B cell (primary cell): ENCODE measurements at regions not wholly inside any gene's neighbourhood (a gene's known extent, or its start where the extent isn't known, plus 50 kb on each side); places are given as distances from the start of the nearest gene placed in this dataset.

Experiments used
- ATAC-seq: fragments of 200-7000 bp; cut with Tn5 transposase; one replicate; pipeline ENCODE4 v1.10.0; 2021; ENCODE audit warnings: low read depth, mild to moderate bottlenecking, moderate number of reproducible peaks, moderate library complexity
- CTCF ChIA-PET: fragments of 350-600 bp; sonication (Branson Sonifier 250); formaldehyde crosslinking; loops from one replicate; lab custom pipeline; 2021; ENCODE audit warnings: antibody characterized with exemption, inconsistent platforms; lab: Charles Lee
- POLR2A ChIA-PET: fragments of 350-600 bp; sonication (Branson Sonifier 250); formaldehyde crosslinking; loops from one replicate; lab custom pipeline; 2021; ENCODE audit warnings: antibody characterized with exemption; lab: Charles Lee
- DNase-seq: peaks from one replicate; pipeline ENCODE4 v3.0.0; 2013
- H2AFZ ChIP-seq: 2 replicates; pipeline ENCODE4 v1.6.1; 2012; ENCODE audit warnings: mild to moderate bottlenecking, low read depth, low read length; ENCODE audit not compliant: insufficient read depth, poor library complexity, severe bottlenecking
- H3K27ac ChIP-seq, 2 donors: 1 replicate in 1 of 2; 2 replicates in 1 of 2; pipeline ENCODE4 v1.5.1; 2012 to 2013; ENCODE audit warnings: low read length in 2 of 2, mild to moderate bottlenecking in 2 of 2, moderate library complexity in 1 of 2
- H3K27me3 ChIP-seq, 4 experiments: fragments of 200-600 bp in 1 of 4; sonication (generic) in 1 of 4; replicated peaks in 1 of 4; 1 replicate in 2 of 4; 2 replicates in 2 of 4; pipeline versions ENCODE4 v1.6.1 to v1.7.0; 2013 to 2016; ENCODE audit warnings: low read length in 3 of 4, mild to moderate bottlenecking in 2 of 4, mixed read lengths in 1 of 4, moderate library complexity in 1 of 4; ENCODE audit not compliant: insufficient read depth in 4 of 4, control insufficient read depth in 3 of 4; ENCODE audit errors: control extremely low read depth in 1 of 4
- H3K36me3 ChIP-seq, 2 experiments: replicated peaks in 1 of 2; 1 replicate in 1 of 2; 2 replicates in 1 of 2; pipeline versions ENCODE4 v1.6.1 to v1.7.1; 2013; ENCODE audit warnings: low read length in 1 of 2; ENCODE audit not compliant: insufficient read depth in 2 of 2, control insufficient read depth in 1 of 2; ENCODE audit errors: control extremely low read depth in 1 of 2, extremely low read depth in 1 of 2
- H3K4me1 ChIP-seq, 2 donors: fragments of 200-600 bp in 1 of 2; sonication (generic) in 1 of 2; 1 replicate in 1 of 2; 2 replicates in 1 of 2; pipeline versions ENCODE4 v1.5.1 to v1.6.1; 2013 to 2017; ENCODE audit warnings: low read length in 2 of 2; ENCODE audit not compliant: control insufficient read depth in 2 of 2, insufficient read depth in 2 of 2
- H3K4me2 ChIP-seq: replicated peaks from 2 replicates; pipeline ENCODE3; 2012; ENCODE audit warnings: mild to moderate bottlenecking, low read depth, low read length; ENCODE audit not compliant: poor library complexity, severe bottlenecking
- H3K4me3 ChIP-seq, 5 experiments: fragments of 200-600 bp in 1 of 5; sonication (generic) in 1 of 5; 1 replicate in 3 of 5; 2 replicates in 2 of 5; pipeline versions ENCODE4 v1.5.1 to v1.7.0; 2011 to 2016; ENCODE audit warnings: low read length in 4 of 5, mild to moderate bottlenecking in 4 of 5, low read depth in 2 of 5, control low read depth in 1 of 5, moderate library complexity in 1 of 5; ENCODE audit not compliant: insufficient read depth in 1 of 5; ENCODE audit errors: control extremely low read depth in 1 of 5, extremely low read depth in 1 of 5
- H3K79me2 ChIP-seq: fragments of 200-600 bp; sonication (generic); one replicate; pipeline ENCODE4 v1.6.0; 2016; ENCODE audit warnings: low read length; ENCODE audit not compliant: control insufficient read depth, insufficient read depth
- H3K9ac ChIP-seq: fragments of 200-600 bp; sonication (generic); 2 replicates; pipeline ENCODE4 v1.6.1; 2017; ENCODE audit warnings: mild to moderate bottlenecking, low read length, moderate library complexity
- H3K9me3 ChIP-seq, 3 donors: one replicate each; pipeline versions ENCODE4 v1.6.1 to v1.7.1; 2013; ENCODE audit warnings: low read length in 2 of 3; ENCODE audit not compliant: control insufficient read depth in 2 of 3, insufficient read depth in 1 of 3; ENCODE audit errors: control extremely low read depth in 1 of 3
- H4K20me1 ChIP-seq: 2 replicates; pipeline ENCODE4 v1.6.0; 2012; ENCODE audit warnings: mild to moderate bottlenecking, low read length; ENCODE audit not compliant: insufficient read depth, control insufficient read depth, poor library complexity, severe bottlenecking
- H3K27ac Mint-ChIP-seq: one replicate; pipeline ENCODE4 v1.8.0; 2021; ENCODE audit warnings: mixed read lengths
- H3K27me3 Mint-ChIP-seq: one replicate; pipeline ENCODE4 v1.8.0; 2021; ENCODE audit warnings: mixed read lengths
- H3K4me1 Mint-ChIP-seq: one replicate; pipeline ENCODE4 v1.8.0; 2021; ENCODE audit warnings: mixed read lengths
- H3K4me3 Mint-ChIP-seq: one replicate; pipeline ENCODE4 v1.8.0; 2021; ENCODE audit warnings: mixed read lengths
- H3K9me3 Mint-ChIP-seq: one replicate; pipeline ENCODE4 v1.8.0; 2022; ENCODE audit warnings: mixed read lengths; ENCODE audit not compliant: insufficient read depth
- EZH2 ChIP-seq: IDR thresholded peaks from 2 replicates; pipeline ENCODE4 v1.6.1; 2012; ENCODE audit warnings: borderline replicate concordance, low read depth, mild to moderate bottlenecking, moderate library complexity, low read length; ENCODE audit not compliant: insufficient read depth, poor library complexity, severe bottlenecking
- WGBS: methylation state at CpG from one replicate; pipeline ENCODE4 v1.1.5; 2013; ENCODE audit warnings: missing lambda C conversion rate; ENCODE audit not compliant: insufficient coverage; 5-methylcytosine and 5-hydroxymethylcytosine counted together
- intact Hi-C: fragments of 100-400 bp; cut with micrococcal nuclease; formaldehyde crosslinking; loops from one replicate; pipeline ENCODE4 v1.10.0; 2022
- TF ChIP-seq, protein P1 (sequence below): fragments of 200-600 bp; IDR thresholded peaks from one replicate; pipeline ENCODE4 v1.8.0; 2022; ENCODE audit warnings: antibody characterized with exemption, mild to moderate bottlenecking

DNA sequence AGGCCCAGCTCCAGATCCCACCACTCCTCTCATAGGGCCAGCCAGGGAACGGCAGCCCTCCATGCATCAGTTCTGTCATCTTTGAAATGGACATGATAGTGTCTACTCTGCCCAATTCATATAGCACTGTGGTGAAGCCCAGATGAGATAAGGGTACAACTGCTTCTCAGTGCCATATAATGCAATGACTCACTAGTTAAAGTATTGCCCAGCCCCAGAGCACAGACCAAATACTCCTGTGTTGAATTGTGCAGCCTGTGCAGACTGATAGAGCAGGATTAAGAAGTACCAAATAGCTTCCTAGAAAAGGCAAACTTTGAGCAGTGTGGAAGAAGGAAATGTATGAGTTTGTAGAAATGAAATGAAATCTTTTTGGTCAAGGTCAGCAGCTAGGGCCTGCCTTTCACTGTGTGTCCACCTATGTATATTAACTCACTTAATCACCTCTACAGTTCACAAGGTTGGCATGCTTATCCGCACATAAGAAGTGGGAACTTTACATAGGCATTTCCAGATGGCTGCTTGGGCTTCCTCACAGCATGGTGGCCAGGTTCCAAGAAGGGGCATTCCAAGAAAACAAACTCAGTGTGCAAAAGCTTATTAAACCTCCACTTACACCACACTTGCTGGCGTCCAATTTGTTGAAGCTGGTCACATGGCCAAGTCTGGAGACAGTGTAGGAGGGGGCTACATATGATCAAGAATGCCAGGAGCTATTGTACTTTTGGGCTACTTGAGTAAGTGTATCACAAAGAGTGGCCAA, 102.8 kb upstream of the COPS8 start:
- no peak overlapping the region for H3K27ac Mint-ChIP-seq
- Histone ChIP-seq H2AFZ (no peak overlapping the region), H3K79me2 (no peaks in the 10 kb centered on the region), H3K27ac (no peak overlapping the region), H3K9me3 (peaks cover 0 to 9% (median 0%) of the 10 kb centered on the region in 3 donors), H4K20me1 (no peaks in the 10 kb centered on the region), H3K9ac (no peak overlapping the region), H3K36me3 (no peaks in the 10 kb centered on the region), H3K4me3 (no peak overlapping the region), H3K4me1 (no peaks in the 10 kb centered on the region), H3K4me2 (no peak overlapping the region), H3K27me3 (peaks cover 0 to 4% (median 0%) of the 10 kb centered on the region in 4 experiments)
- intact Hi-C loops = no loop called here
- no peaks in the 10 kb centered on the region for H3K4me1 Mint-ChIP-seq
- TF ChIP-seq, protein P1, sequence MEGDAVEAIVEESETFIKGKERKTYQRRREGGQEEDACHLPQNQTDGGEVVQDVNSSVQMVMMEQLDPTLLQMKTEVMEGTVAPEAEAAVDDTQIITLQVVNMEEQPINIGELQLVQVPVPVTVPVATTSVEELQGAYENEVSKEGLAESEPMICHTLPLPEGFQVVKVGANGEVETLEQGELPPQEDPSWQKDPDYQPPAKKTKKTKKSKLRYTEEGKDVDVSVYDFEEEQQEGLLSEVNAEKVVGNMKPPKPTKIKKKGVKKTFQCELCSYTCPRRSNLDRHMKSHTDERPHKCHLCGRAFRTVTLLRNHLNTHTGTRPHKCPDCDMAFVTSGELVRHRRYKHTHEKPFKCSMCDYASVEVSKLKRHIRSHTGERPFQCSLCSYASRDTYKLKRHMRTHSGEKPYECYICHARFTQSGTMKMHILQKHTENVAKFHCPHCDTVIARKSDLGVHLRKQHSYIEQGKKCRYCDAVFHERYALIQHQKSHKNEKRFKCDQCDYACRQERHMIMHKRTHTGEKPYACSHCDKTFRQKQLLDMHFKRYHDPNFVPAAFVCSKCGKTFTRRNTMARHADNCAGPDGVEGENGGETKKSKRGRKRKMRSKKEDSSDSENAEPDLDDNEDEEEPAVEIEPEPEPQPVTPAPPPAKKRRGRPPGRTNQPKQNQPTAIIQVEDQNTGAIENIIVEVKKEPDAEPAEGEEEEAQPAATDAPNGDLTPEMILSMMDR = no peak
- TF ChIP-seq EZH2 = no peak
- no peak overlapping the region for H3K4me3 Mint-ChIP-seq
- ATAC-seq (no peak), DNase-seq (no peak)
- ChIA-PET POLR2A (no interaction called here), CTCF (no interaction called here)
- H3K27me3 Mint-ChIP-seq = peaks cover 19% of the 10 kb centered on the region
- 80% methylated on average over 1 of the region's 3 CpGs for WGBS
- H3K9me3 Mint-ChIP-seq = peaks cover 2% of the 10 kb centered on the region

DNA sequence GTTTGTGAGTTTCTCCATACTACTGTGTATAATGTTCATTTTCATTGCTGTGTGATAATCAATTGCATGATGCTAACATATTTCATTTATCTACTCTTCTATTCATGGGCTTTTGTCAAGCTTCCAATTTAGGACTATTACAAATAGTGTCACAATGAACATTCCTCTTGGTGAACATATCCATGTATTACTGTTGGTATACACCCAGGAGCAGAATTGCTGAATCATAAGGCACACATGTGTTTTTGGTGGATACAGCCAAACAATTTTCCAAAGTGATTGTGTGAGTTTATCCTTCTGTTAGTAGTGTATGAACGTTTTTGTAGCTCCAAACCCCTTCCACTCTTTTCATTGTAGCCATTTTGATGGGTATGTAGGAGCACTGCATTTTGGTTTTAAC, 101.6 kb upstream of the COPS8 start:
- intact Hi-C loops = no loop called here
- H3K36me3 ChIP-seq = no peaks in the 10 kb centered on the region
- no peak for DNase-seq

More for the DNA sequence above, 101.6 kb upstream of the COPS8 start:
- Histone ChIP-seq H3K4me1 (no peaks in the 10 kb centered on the region), H3K4me2 (no peak overlapping the region), H2AFZ (no peak overlapping the region), H3K27ac (no peak overlapping the region), H3K79me2 (no peaks in the 10 kb centered on the region), H3K4me3 (no peak overlapping the region), H3K9me3 (peaks cover 0 to 9% (median 0%) of the 10 kb centered on the region in 3 donors), H4K20me1 (no peaks in the 10 kb centered on the region), H3K9ac (no peak overlapping the region), H3K27me3 (peaks cover 0 to 8% (median 0%) of the 10 kb centered on the region in 4 experiments)
- Mint-ChIP-seq H3K9me3 (peaks cover 2% of the 10 kb centered on the region), H3K27me3 (peaks cover 22% of the 10 kb centered on the region), H3K4me1 (no peaks in the 10 kb centered on the region), H3K27ac (no peak overlapping the region), H3K4me3 (no peak overlapping the region)
- ChIA-PET POLR2A (no interaction called here), CTCF (interaction anchor here (0.7 kb wide), 1 partner anchor 18 kb away, joined by 3 read pairs; no protein-coding TSS in a partner anchor)
- ATAC-seq = no peak
- no peak for TF ChIP-seq EZH2
- no CpG with 5 or more reads among the region's 1 CpG for WGBS
